K562 (cell line): ENCODE measurements at regions not wholly inside any gene's neighbourhood (a gene's known extent, or its start where the extent isn't known, plus 50 kb on each side); places are given as distances from the start of the nearest gene placed in this dataset.
"Not testable (repeated sequence)": the region's sequence is repeated elsewhere in the genome, so short reads cannot be mapped to it uniquely, and the experiment has no call there.

ENCODE experiments used
- ATAC-seq: fragments of 200-7000 bp; cut with Tn5 transposase; 3 replicates; pipeline ENCODE4 v1.9.1; 2020; ENCODE audit warnings: moderate library complexity
- BruUV-seq: library from RNA; stranded (reverse); fragments of 400-500 nt; replicated peaks from 2 replicates; lab custom pipeline; 2021; lab: Mats Ljungman, UMichigan
- CTCF ChIA-PET: fragments of 300-600 bp; formaldehyde crosslinking; extraction: SDS; loops from one replicate; lab custom pipeline; 2021; ENCODE audit warnings: low intra/inter-chr PET ratio; lab: Yijun Ruan, JAX
- POLR2A ChIA-PET: fragments of 300-600, 350-650 bp; sonication (Branson Sonifier 250); formaldehyde crosslinking; extraction: SDS; loops from one replicate; lab custom pipeline; 2021; ENCODE audit warnings: antibody characterized with exemption, inconsistent platforms; lab: Yijun Ruan, JAX
- DNase-seq, 4 experiments: peaks; one replicate each; pipeline versions ENCODE4 v3.0.0 to v3.0.0-alpha.2; 2011 to 2018; ENCODE audit warnings: low spot score in 3 of 4, mixed read lengths in 3 of 4; ENCODE audit errors: extremely low read depth in 1 of 4
- FAIRE-seq: peaks from 2 replicates; lab custom pipeline; 2011; peaks lifted over from hg19 to GRCh38; lab: Jason Lieb, UNC
- H2AFZ ChIP-seq: 2 replicates; pipeline ENCODE4 v1.6.0; 2011; ENCODE audit warnings: low read depth, low read length, control low read depth, inconsistent platforms
- H3K27ac ChIP-seq: fragments of 200-600 bp; 3 replicates; pipeline ENCODE4 v1.8.0; 2011; ENCODE audit warnings: low read depth, mild to moderate bottlenecking, control low read depth, inconsistent platforms, low read length, moderate library complexity, mixed read lengths; ENCODE audit errors: extremely low read depth
- H3K27me3 ChIP-seq, 2 experiments: fragments of 300-600 bp in 1 of 2; 2 replicates in 1 of 2; 3 replicates in 1 of 2; pipeline versions ENCODE4 v1.6.0 to v1.8.0; 2011; ENCODE audit warnings: inconsistent platforms in 2 of 2, low read length in 2 of 2, mild to moderate bottlenecking in 1 of 2, mixed read lengths in 1 of 2, moderate library complexity in 1 of 2; ENCODE audit not compliant: control insufficient read depth in 2 of 2, insufficient read depth in 2 of 2
- H3K36me3 ChIP-seq: fragments of 300-600 bp; 3 replicates; pipeline ENCODE4 v1.8.0; 2011; ENCODE audit warnings: mild to moderate bottlenecking, low read length, inconsistent platforms; ENCODE audit not compliant: control insufficient read depth, insufficient read depth
- H3K4me1 ChIP-seq, 2 experiments: fragments of 200-600 bp in 1 of 2; replicated peaks in 1 of 2; 2 replicates in 1 of 2; 3 replicates in 1 of 2; pipeline versions ENCODE4 v1.5.1 to v1.8.0; 2011; ENCODE audit warnings: inconsistent platforms in 2 of 2, low read length in 2 of 2, mild to moderate bottlenecking in 1 of 2, mixed read lengths in 1 of 2, moderate library complexity in 1 of 2; ENCODE audit not compliant: control insufficient read depth in 2 of 2, insufficient read depth in 2 of 2
- H3K4me2 ChIP-seq: 2 replicates; pipeline ENCODE4 v1.6.1; 2011; ENCODE audit warnings: low read length, control low read depth, inconsistent platforms, mixed read lengths; ENCODE audit not compliant: insufficient read depth
- H3K4me3 ChIP-seq: fragments of 200-600 bp; sonication (generic), shearing (Covaris generic); 2 replicates; pipeline ENCODE4 v1.5.1; 2016; ENCODE audit warnings: control low read depth, inconsistent platforms
- H3K79me2 ChIP-seq: fragments of 200-600 bp; 3 replicates; pipeline ENCODE4 v1.8.0; 2011; ENCODE audit warnings: low read length, inconsistent platforms; ENCODE audit not compliant: control insufficient read depth, insufficient read depth
- H3K9ac ChIP-seq, 2 experiments: 2 replicates each; pipeline versions ENCODE4 v1.6.0 to v1.6.1; 2011; ENCODE audit warnings: low read depth in 2 of 2, low read length in 2 of 2, control low read depth in 1 of 2, inconsistent platforms in 1 of 2, mild to moderate bottlenecking in 1 of 2, mixed read lengths in 1 of 2; ENCODE audit not compliant: insufficient read depth in 1 of 2
- H3K9me1 ChIP-seq: one replicate; pipeline ENCODE4 v1.6.0; 2011; ENCODE audit warnings: inconsistent platforms, mild to moderate bottlenecking, low read length, moderate library complexity; ENCODE audit not compliant: control insufficient read depth, insufficient read depth
- H3K9me3 ChIP-seq: replicated peaks from 2 replicates; pipeline ENCODE4 v1.5.1; 2011; ENCODE audit warnings: low read depth, low read length, inconsistent platforms; ENCODE audit not compliant: control insufficient read depth, insufficient read depth
- H4K20me1 ChIP-seq: replicated peaks from 2 replicates; pipeline ENCODE4 v1.6.1; 2011; ENCODE audit warnings: low read length, inconsistent platforms, mixed read lengths; ENCODE audit not compliant: control insufficient read depth, insufficient read depth
- ASH1L ChIP-seq: fragments of 450-650 bp; IDR thresholded peaks from 2 replicates; pipeline ENCODE4 v1.6.1; 2018; ENCODE audit warnings: borderline replicate concordance, mild to moderate bottlenecking, low read depth; ENCODE audit not compliant: partially characterized antibody
- DPF2 ChIP-seq: fragments of 450-650 bp; IDR thresholded peaks from 2 replicates; pipeline ENCODE4 v1.6.1; 2016
- MAFG ChIP-seq: fragments of 450-650 bp; conservative IDR thresholded peaks from 2 replicates; pipeline ENCODE4 v1.6.1; 2016; ENCODE audit warnings: missing genetic modification characterization, missing compliant biosample characterization
- NONO ChIP-seq, 2 experiments: fragments of 200-400 bp in 1 of 2; fragments of 450-650 bp in 1 of 2; formaldehyde crosslinking in 1 of 2; IDR thresholded peaks; 2 replicates each; pipeline ENCODE4 v1.6.1; 2017; ENCODE audit warnings: low read depth in 2 of 2, mild to moderate bottlenecking in 2 of 2, moderate library complexity in 2 of 2, low read length in 1 of 2
- ZBTB11 ChIP-seq, 3 experiments: fragments of 200-800 bp in 1 of 3; fragments of 250-450 bp in 1 of 3; fragments of 450-650 bp in 1 of 3; sonication (Bioruptor Pico) in 1 of 3; sonication (Bioruptor generic) in 1 of 3; formaldehyde crosslinking in 1 of 3; IDR thresholded peaks; 2 replicates each; pipeline versions ENCODE4 v1.6.1 to v1.8.0; 2016 to 2022; ENCODE audit warnings: mild to moderate bottlenecking in 2 of 3, missing genetic modification characterization in 2 of 3, missing compliant biosample characterization in 1 of 3, moderate library complexity in 1 of 3
- WGBS: fragments of 100-300 bp; shearing (Covaris generic); methylation state at CpG from one replicate; pipeline ENCODE4 v1.1.6; 2016; ENCODE audit warnings: low coverage, mixed read lengths; ENCODE audit not compliant: insufficient coverage; ENCODE audit errors: missing lambda C conversion rate; 5-methylcytosine and 5-hydroxymethylcytosine counted together
- in situ Hi-C: fragments of 300-500 bp; cut with MboI; formaldehyde crosslinking; loops from 4 replicates; pipeline ENCODE4 v1.15.0; 2018; ENCODE audit warnings: inconsistent platforms, mixed read lengths
- intact Hi-C: fragments of 100-400 bp; cut with micrococcal nuclease; formaldehyde crosslinking; loops from 2 replicates; pipeline ENCODE4 v1.14.2; 2022

- no peak overlapping the region for H3K27ac ChIP-seq
- in situ Hi-C loops = no loop called here
- H2AFZ ChIP-seq = no peak overlapping the region
- H3K4me3 ChIP-seq = no peak overlapping the region
- H3K79me2 ChIP-seq = no peaks in the 10 kb centered on the region
- FAIRE-seq = no peak
- no peaks in the 10 kb centered on the region for H3K27me3 ChIP-seq
- H3K4me1 ChIP-seq = no peaks in the 10 kb centered on the region
- BruUV-seq = no TSS peak
- no peaks in the 10 kb centered on the region for H3K9me1 ChIP-seq
- no peak overlapping the region for H3K9ac ChIP-seq
- ChIA-PET POLR2A (no interaction called here), CTCF (no interaction called here)
- no peak overlapping the region for H3K4me2 ChIP-seq
- ATAC-seq = no peak
- no peak for DNase-seq
- intact Hi-C loops = no loop called here
- no peaks in the 10 kb centered on the region for H3K36me3 ChIP-seq
- TF ChIP-seq DPF2 (no peak), ASH1L (no peak), ZBTB11 (CRISPR knock-in tag; IDR thresholded peaks at IDR 0.05) (no peak), MAFG (tag) (no peak), NONO (IDR thresholded peaks at IDR 0.05; ENCODE audit: low read depth in 2 of 2, low read length in 1 of 2) (no peak)
- H3K9me3 ChIP-seq = no peaks in the 10 kb centered on the region
- no peaks in the 10 kb centered on the region for H4K20me1 ChIP-seq
- WGBS = 1% methylated on average over 5 of the region's 5 CpGs
These were observed 291.1 kb upstream of the NFIA start for GRCh38 chr1:60791226-60791625.

- intact Hi-C loops = not testable (repeated sequence)
These were observed 309.3 kb upstream of the NFIA start for GRCh38 chr1:60773099-60773498.

More at GRCh38 chr1:60773099-60773498, 309.3 kb upstream of the NFIA start:
- WGBS = 0% methylated on average over 2 of the region's 2 CpGs
- H2AFZ ChIP-seq, H3K4me3 ChIP-seq, CTCF ChIA-PET, H3K9me3 ChIP-seq, H3K4me2 ChIP-seq, ATAC-seq, H3K27ac ChIP-seq, DNase-seq, H3K36me3 ChIP-seq, H3K4me1 ChIP-seq, POLR2A ChIA-PET, H3K9me1 ChIP-seq, in situ Hi-C loops, H4K20me1 ChIP-seq, H3K9ac ChIP-seq, H3K79me2 ChIP-seq, FAIRE-seq, H3K27me3 ChIP-seq, BruUV-seq: not testable (repeated sequence)
